HuH-7.5 (cell line): ENCODE measurements at regions not wholly inside any gene's neighbourhood (a gene's known extent, or its start where the extent isn't known, plus 50 kb on each side); places are given as distances from the start of the nearest gene placed in this dataset.

Experiments
- DNase-seq: peaks from one replicate; pipeline ENCODE4 v3.0.0; 2011; ENCODE audit warnings: low spot score

DNA sequence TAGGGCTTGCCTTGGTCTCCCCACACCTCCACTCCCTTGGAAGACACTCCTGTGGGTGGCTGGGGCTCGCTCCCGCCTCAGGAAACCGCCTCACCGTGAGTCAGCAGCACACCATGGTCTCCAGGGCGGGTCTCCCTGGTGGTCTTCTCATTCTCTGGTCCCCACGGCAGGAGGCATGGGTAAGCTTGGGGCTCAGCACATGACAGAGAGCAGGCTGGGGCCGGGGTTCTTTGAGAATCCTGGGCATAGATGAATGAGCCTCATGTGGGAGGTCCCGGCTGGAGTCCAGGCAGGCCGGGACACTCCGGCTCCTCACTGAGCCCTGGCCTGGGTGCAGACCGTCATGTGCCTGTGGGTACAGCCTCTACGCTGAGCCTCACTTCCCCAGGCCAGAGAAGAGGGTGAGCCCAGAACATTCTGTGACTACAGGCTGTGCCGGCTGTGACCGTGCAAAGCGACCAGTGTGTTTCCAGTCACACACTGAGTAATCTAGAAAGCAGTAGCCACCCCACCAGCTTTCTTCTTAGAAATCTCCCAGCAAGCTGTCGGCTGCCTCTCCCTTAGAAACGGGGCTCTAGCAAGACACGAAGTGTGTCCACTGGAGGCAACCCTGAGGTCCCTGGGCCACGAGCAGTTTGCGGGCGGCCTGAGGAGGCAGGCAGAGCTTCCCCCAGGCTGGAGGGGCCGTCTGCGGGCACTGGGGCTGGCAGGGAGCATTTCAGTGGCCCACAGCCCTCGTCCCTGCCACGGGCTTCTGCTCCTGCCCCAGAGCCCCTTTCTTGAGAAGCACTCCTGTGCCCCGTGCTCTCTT lies 93.1 kb downstream of the RHOB start:
- no peak for DNase-seq

DNA sequence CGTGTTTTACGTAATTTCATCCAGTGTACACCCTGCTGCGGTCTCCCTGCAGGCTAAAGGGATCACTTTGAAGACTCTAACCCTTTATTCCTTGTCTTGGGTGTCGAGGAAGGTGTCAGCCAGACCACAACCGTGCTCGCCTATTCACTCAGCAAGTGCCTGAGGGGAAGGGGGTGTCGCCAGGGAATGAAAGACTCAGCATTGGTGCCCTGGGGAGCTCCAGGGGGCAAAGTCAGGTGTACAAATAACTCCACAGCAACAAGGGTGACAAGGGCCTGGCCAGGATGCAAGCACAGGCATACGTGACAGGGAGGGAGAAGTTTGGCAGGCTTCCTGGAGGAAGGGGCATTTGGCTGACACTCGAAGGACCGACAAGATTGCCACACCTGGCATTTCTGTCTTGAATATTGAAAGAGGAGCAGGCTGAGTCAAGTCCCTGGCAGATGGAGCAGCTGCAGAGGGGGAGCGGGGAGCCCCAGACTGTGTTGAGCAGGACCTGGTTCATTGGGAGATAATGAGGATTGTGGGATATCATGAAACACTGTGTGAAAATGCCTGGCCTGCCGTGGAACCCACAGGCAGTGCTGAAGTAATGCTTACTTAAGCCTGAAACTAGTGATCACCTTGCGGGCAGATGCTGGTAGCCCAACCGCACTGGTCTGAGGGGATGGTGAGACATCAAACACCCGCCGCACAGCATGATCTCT lies 93.9 kb downstream of the RHOB start:
- DNase-seq = no peak

DNA sequence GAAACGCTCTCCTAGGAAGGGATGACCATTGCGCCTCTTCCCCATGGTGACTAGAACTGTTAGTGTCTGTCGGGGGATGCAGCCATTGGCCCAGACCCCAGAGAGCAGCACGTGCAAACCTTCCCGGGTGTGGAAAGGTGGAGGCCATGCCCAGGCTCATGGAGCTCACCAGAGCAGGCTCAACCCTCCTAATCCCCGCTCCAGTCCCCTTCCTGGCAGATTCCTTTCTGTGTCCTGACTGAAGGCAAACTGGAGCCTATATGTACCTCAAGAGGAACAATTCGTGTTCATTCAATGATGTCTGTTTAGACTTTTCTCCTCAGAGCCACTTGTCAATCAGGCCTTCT lies 94.4 kb downstream of the RHOB start:
- no peak for DNase-seq

DNA sequence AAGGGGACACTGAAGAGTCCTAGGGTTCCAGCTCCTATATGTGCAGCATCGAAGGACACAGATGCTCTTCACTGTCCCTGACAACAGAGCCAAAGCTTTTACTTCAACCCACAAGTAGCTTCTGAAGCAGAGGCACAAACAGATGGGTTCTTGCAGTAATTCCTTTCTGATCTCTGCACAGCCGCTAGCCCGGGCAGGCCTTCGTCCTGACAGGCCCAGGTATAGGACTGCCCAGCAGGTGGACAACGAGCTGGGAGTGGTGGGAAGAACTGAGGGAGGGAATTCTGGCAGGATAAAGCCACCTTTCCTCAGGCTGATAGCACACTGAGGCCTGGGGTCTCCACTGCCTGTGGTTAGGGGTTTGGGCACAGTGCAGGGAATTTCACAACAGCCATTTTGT lies 94.8 kb downstream of the RHOB start:
- DNase-seq = no peak

DNA sequence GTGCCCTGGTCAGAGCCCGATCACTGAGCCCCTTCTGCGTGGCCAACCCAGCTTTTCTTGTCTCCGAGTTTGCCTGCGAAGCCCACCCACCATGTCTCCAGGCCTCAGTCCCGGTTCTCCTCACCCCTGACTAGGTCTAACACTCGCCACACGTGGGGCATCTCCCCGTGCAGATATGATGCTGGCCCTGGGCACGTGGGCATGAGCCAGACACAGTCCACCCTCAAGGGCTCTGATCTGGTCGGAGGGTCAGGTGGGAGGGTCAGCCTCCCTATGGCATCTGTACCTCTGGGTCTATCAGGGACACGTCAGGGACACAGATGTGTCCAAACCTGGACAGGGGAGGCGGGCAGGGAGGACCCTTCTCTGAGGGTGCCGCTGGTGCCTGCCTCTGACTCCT lies 95.4 kb downstream of the RHOB start:
- DNase-seq = no peak

DNA sequence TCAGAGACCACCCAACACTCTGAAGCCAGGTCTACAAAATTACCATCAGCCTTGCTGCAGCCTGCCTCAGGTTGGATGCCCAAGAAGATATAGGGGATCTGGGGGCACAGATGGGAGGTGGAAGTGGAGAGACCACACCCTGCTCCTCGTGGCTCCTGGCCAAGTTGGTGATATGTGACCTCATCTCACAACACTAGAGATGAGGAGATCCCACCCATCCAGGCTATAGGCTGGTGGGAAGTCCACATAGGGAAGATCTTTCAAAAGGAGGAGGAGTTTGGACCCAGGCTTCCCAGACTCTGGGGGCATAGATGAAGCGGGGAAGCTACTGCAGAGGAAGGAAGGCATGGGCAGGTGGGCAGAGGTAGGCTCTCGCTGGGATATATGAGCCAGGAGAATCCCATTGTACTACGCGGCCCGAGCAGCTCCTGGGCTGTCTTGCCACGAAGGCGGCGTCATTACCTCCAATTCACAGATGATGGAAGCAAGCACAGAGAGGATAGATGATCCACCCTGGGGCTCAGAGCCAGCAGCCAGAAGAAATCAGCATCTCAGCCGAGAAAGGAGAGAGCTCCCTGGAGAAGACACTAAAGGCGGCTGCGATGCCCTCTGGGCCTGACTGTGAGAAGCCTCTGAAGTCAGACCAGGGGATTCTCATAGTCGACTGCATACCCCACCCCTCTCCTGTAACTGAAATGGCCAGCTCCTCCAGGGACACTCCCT lies 96.0 kb downstream of the RHOB start:
- no peak for DNase-seq

DNA sequence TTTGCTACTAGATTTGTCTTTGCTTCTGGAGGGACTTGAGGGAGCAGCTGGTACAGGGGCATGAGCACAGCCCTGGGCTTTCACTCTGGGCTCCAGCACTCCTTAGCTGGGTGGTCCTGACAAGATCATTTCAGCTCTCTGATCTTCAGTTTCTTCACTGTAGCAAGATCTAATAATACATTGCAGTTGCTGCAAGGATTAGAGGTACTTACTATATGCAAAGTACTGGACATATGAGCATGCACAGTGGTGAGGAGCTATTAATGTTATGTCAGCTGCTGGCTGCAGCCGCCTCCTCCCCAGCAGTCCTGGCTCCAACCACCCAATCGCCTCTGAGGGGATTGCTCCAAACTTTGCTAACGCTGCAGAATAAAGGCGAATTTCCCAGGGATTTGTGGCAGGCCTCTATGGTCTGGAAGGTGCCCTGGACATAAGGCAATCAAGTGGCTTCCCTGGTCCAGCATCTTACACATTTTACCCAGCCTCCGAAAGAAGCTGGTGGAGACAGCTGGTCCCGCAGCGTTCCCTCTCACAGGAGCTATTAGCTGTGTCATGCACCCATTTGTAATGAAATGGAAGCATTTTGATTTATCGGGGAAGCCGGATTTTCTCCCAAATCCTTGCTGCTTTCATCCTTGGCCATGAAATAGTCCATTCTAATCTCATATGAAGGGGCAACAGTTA lies 96.7 kb downstream of the RHOB start:
- no peak for DNase-seq

DNA sequence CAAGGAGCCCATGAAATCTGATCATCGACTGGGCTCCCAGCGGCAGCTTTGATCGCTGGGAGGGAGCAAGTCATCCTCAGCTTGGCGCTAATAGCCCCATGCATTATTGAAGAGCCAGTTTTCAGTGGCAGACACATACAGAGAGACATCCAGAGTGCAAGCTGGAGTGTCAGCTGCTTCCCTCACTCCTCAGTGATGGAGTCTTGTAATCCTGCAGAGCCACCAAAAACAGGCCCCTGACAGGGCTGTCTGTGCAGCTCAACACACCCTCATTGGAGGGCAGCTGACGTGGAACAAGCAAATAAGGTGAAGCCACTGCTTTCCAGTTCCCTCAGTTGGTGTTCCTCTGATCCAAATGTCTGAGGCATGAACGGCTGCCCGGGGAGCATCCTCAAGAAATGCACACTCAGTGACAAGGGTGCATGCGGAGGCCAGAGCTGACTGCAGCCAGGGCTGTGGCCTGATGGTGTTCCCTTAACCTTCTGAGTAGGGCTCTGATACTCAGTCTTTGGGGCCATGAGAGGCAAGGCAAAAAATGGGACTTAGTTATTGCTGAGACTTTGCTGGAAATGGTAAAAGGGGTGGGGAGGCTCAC lies 97.4 kb downstream of the RHOB start:
- no peak for DNase-seq

DNA sequence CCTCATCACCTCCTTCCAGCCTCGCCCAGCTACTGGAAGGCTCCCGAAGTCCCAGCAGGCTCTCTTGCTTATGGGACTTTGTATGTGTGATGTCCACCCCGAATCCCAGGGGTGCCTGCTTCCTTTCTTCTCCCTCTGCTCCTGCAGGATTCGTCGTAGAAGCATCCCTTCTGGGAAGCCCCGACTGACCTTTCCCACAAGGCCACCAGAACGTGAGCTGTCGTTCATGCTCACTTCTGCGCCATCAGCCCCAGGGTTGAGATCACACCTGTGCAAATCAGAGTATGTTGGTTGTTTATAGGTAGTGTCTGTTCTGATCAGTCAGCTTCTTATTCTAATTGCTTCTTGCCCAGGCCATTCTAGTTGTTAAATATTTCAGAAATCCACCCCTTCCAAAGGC lies 101.8 kb downstream of the HS1BP3 start:
- DNase-seq = no peak

DNA sequence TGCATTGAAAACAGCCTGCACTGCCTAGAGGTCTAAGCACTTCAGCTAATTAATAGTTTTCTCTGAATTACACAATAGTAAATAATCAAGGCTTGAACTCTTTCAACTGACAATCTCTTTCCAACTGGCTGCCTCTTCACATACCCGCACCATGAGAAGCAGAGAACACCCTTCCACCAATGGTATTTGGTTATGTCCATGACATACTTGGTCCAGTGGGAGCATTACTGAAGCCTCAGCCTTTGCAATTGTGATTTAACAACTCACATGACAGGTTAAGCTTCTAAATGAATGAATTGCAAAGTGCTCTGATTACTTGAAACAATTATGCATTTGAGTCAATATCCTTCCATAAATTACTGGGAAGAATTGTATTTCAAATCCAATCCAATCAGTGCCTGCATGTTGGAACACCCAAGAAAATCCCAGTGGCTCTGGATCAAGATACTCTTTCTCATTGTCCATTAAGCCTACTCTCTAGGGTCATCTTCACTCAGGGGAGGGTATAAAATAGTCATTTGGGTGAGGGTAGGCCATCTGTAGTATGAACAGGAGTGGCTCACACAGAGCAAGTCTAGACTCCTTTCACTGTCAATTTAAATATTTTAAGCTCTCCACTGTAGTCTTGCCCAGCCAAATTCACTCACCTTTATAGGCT lies 101.1 kb downstream of the HS1BP3 start:
- DNase-seq = no peak

DNA sequence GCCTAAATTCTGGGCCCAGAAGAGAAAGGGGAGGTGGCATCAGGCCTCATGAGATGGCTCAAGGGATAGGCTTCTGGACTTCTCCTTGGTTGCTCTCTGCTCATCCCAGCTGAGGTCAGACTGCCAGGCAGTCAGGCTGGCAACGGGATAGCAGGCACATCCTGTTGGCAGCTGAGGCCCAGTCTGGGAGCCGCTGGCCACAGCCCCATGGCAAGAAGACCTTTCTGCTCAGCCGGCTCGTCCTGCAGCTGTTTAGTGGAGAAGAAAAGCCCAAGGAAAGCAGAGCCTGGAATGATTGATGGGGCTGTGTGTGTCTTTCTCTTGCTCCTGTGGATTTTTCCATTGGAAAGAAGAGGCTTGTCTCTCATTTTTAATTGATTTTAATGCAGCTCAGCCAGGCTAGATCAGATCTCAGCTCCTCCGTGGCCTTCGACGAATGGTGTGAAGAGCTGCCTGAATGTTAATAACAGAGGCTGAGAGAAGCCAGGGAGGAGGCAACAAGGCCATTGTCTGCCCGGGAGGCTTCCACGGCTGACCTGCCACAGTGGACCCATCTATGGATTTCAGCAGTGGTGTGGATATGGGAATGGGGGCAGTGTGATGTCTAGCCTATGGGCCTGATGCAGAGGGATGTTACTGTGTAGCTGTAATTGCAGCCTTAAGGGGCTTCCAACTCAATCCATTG lies 99.5 kb downstream of the HS1BP3 start:
- no peak for DNase-seq

DNA sequence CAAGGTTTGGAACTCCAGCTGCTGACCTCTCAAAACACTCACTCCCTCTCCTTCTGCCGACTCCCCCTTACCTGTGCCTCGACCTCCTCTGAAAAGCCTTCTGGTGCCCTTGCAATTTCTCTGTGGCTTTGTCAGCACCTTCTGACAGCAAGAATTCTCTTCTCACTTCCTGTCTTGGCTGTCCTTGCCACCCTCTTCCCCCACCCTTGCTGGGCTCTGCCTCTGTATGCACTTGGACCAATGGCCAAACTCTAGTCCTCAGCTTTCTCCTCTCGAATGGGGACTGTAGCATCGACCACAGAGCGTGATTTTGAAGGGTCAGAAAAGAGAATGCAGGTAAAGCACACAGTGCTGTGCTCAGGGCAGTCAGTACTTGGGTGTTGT lies 99.0 kb downstream of the HS1BP3 start:
- DNase-seq = no peak

DNA sequence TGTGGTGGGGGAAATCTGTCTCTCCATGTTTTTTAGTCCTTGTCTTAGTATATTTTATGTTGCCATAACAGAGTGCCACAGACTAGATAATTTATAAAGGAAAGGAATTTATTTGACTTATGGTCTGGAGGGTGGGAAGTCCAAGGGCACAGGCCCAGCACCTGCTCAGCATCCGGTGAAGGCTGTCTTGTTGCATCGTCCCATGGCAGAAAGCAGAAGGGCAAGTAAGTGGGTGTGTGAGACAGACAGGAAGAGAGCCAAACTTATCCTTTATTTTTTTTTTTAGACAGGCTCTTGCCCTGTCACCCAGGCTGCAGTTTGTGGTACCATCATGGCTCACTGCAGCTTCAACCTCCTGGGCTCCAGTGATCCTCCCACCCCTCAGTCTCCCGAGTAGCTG lies 98.1 kb downstream of the HS1BP3 start:
- no peak for DNase-seq

DNA sequence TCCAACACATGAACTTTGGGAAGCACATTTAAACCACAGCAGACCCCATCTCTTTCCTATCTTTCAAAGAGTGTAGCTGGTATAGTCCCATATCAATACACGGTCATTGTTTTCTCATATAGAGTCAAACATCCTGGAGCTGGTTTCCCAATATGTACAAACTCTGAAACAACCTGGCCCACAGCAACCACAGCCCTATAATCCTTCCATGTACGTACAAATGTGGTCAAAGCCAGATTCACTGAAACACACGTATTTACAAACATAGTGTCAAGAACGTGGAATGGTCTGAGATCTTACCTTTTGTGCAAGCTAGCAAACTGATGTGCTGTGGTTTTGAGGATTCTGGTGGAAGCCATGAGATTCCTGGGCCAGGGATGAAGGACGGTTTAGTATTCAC lies 97.3 kb downstream of the HS1BP3 start:
- no peak for DNase-seq

DNA sequence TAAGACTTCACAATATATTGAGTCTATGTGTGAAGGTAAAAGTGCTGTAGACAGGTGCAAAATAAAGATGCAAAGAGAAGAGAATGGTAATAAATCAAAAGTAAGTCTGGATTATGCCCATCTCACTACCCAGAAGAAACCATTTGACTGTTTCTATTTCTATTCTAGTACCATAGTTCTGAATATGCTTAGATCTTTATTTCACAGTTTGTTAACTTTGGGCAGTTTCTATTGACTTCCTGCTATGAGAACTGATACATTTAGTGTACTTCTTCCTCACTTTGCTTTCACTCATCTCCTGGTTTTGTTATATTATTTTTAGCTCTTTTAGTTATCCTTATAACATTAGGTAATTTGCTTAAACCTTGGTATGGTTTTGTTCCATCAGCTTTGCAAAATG lies 94.9 kb downstream of the HS1BP3 start:
- no peak for DNase-seq

DNA sequence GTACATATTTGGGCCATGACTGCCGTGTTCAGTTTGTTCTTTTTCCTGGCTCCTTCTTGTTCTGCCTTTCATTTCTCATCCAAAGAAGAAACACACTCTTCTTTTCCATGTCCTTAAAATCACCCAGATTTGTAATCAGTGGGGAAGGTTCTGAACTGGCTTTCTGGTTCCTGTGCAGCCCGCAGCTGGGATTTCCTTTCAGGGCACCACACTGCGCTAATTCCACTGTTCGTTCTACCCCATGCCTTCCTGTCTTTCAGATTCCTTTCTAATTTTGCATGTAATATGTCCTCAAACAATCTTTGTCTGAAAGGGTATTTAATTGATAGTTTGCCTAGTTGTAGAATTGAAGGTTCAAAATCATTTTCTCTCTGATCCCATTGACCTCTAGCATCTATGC lies 94.1 kb downstream of the HS1BP3 start:
- no peak for DNase-seq

DNA sequence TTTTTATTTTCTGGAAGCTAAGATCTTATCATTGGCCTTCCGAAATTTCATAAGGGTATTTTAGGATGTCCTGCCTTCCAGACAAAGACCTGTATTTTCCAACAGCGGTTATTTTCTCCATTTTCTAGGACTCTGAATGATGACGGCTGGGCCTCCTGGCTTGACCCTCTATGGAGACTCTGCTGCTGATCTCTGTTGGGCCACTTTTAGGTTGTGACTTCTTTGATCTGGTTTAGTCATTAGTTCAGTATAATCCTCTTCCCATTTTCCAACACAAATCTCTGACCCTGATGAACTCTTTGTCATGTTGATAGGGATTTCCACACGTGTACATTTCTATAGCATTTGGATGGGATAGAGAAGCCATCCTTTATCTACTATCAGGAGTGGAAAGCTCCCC lies 93.7 kb downstream of the HS1BP3 start:
- no peak for DNase-seq

DNA sequence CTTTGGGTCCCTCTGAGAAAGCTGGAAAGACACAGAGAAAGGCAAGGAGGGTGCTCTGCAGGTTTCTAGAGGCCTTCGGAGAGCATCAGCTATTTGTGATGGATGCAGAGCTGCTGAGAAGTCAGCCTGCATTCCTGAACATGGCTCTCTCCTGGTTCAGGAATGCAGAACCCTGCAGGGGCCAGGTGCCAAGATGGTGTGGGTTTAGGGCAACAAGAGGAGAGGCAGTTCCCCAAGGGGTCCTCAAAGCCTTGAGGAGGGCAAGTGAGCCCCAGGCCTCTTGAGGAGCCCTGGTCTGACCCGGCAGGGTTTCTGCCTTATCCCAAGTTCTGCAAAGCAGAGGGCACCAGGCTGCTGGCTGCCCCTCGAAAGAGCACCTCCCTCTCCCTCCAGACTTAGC lies 93.3 kb downstream of the HS1BP3 start:
- DNase-seq = no peak

DNA sequence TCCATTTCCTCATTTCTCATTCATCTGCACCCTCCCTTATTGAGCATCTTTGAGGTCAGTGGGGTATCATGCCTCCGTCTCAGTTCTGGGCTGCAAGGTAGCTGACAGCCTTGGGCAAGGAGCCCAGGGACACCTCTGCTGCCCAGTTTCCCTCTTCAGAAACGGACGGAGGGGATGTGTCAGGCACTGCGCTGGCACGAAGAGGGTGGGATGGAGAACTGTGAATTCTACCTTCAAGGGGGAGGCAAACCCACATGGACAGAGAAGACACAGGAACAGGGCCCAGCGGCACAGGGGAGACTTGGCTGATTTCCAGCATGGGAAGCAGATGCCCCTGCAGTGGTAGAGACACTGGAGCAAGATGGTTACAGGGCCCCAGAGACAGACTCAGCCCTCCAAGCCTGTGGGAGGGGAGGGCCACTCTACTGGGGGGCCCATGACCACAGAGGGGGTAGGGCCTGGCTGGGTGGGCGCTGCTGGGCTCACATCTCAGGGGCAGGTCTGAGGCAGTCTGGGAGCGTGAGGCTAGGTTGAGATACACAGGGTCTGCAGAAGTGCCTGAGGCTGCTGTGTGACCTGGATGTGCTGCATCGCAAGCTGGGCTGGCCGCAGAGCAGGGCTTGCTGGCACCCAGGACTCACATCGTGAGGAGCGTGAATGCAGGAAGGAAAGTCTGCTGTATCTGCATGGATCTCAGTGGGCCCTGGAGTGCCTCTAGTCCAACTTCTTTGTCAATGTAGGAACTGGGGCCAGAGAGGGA lies 92.3 kb downstream of the HS1BP3 start:
- DNase-seq = no peak

DNA sequence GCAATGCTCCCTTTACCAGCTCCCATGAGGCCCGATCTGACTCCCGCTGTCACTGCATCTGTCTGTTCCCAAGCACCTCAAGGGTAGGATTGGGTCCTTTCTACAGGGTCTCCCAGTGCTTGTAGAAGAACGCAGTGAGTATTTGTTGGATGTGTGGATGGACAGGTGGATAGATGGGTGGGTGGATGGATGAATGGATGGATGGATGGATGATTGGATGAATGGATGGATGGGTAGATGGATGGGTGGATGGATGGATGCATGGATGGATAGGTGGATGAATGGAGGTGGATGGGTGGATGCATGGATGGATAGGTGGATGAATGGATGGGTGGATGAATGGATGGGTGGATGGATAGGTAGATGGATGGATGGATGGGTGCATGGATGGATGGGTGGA lies 91.6 kb downstream of the HS1BP3 start:
- no peak for DNase-seq
